Tibial nerve (tissue), 4 donors: ENCODE measurements at regions not wholly inside any gene's neighbourhood (a gene's known extent, or its start where the extent isn't known, plus 50 kb on each side); places are given as distances from the start of the nearest gene placed in this dataset.

Source experiments
- DNase-seq, 2 donors: peaks; one replicate each; pipeline ENCODE4 v3.0.0-alpha.2; 2019; ENCODE audit warnings: low spot score in 2 of 2
- H3K27ac ChIP-seq, 4 donors: fragments of 200-600 bp; sonication (generic) in 3 of 4; one replicate each; pipeline ENCODE4 v1.5.1; 2017 to 2019; ENCODE audit warnings: mild to moderate bottlenecking in 1 of 4
- H3K27me3 ChIP-seq, 2 donors: fragments of 200-600 bp; sonication (generic) in 1 of 2; one replicate each; pipeline versions ENCODE4 v1.5.1 to v1.6.0; 2017 to 2019
- H3K36me3 ChIP-seq, 3 donors: fragments of 200-600 bp; sonication (generic); one replicate each; pipeline ENCODE4 v1.5.1; 2018 to 2019
- H3K4me1 ChIP-seq, 4 donors: fragments of 200-600 bp; sonication (generic) in 3 of 4; one replicate each; pipeline ENCODE4 v1.5.1; 2017 to 2019
- H3K4me3 ChIP-seq, 4 donors: fragments of 200-600 bp; sonication (generic) in 3 of 4; one replicate each; pipeline ENCODE4 v1.5.1; 2017 to 2019; ENCODE audit warnings: mild to moderate bottlenecking in 1 of 4, moderate library complexity in 1 of 4
- H3K9me3 ChIP-seq, 4 donors: fragments of 200-600 bp; sonication (generic) in 3 of 4; one replicate each; pipeline ENCODE4 v1.5.1; 2017 to 2019
- EP300 ChIP-seq, 2 donors: sonication (generic); formaldehyde crosslinking; IDR thresholded peaks; one replicate each; pipeline ENCODE4 v1.6.1; 2017; ENCODE audit warnings: antibody characterized with exemption in 2 of 2, mild to moderate bottlenecking in 1 of 2
- POLR2A ChIP-seq, 2 donors: fragments of 450-650 bp; IDR thresholded peaks; one replicate each; pipeline ENCODE4 v1.6.1; 2017; ENCODE audit warnings: antibody characterized with exemption in 2 of 2, mild to moderate bottlenecking in 2 of 2, moderate library complexity in 2 of 2
- WGBS, 2 donors: methylation state at CpG; one replicate each; pipeline ENCODE4 v1.1.5; 2018; 5-methylcytosine and 5-hydroxymethylcytosine counted together
- TF ChIP-seq, protein P1 (sequence below), 5 experiments: fragments of 200-600 bp in 3 of 5; fragments of 450-650 bp in 2 of 5; sonication (generic) in 3 of 5; IDR thresholded peaks; one replicate each; pipeline ENCODE4 v1.5.1; 2016 to 2019; ENCODE audit warnings: antibody characterized with exemption in 5 of 5, mild to moderate bottlenecking in 3 of 5, moderate library complexity in 2 of 5

DNA sequence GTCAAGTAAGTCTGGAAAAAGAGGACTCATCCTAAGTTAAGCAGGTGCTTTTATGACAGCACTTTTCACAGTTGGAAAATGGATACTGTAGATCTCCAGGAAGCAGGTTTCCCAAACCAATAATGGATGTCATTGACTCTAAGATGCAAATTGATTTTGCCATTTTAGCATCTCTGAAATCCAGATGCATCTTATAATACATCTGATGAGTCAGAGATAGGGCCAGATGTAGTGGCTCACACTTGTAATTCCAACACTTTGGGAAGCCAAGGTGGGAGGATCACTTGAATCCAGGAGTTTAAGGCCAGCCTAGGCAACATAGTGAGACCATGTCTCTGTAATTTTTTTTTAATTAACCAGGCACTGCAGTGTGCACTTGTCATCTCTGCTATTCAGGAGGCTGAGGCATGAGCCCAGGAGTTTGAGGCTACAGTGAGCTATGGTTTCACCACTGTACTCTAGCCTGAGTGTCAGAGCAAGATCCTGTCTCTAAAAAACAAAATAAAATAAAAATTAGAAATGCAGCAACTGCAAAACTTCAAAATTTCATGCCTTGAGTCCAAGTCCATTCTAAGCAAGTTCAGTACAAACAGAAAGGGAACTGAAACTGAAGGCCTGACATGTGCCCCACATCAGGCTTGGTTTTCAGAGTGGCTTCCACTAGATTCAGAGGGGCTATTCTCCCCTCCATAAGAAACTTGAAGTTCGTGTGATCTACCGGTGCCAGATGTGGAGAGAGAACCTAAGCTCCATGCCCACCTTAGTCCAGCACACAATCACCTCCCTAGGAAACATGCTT, 267.8 kb upstream of the NCKAP5 start:
- Histone ChIP-seq H3K27ac (no peak overlapping the region), H3K27me3 (no peaks in the 10 kb centered on the region), H3K9me3 (peaks cover 0 to 3% (median 0%) of the 10 kb centered on the region in 4 donors), H3K4me3 (no peak overlapping the region), H3K4me1 (peaks cover 0 to 3% (median 0%) of the 10 kb centered on the region in 4 donors), H3K36me3 (no peaks in the 10 kb centered on the region)
- 90 to 98% methylated on average over 2 of the region's 2 CpGs for WGBS, 2 donors
- TF ChIP-seq EP300 (IDR thresholded peaks at IDR 0.05), result no peak
- TF ChIP-seq, protein P1, sequence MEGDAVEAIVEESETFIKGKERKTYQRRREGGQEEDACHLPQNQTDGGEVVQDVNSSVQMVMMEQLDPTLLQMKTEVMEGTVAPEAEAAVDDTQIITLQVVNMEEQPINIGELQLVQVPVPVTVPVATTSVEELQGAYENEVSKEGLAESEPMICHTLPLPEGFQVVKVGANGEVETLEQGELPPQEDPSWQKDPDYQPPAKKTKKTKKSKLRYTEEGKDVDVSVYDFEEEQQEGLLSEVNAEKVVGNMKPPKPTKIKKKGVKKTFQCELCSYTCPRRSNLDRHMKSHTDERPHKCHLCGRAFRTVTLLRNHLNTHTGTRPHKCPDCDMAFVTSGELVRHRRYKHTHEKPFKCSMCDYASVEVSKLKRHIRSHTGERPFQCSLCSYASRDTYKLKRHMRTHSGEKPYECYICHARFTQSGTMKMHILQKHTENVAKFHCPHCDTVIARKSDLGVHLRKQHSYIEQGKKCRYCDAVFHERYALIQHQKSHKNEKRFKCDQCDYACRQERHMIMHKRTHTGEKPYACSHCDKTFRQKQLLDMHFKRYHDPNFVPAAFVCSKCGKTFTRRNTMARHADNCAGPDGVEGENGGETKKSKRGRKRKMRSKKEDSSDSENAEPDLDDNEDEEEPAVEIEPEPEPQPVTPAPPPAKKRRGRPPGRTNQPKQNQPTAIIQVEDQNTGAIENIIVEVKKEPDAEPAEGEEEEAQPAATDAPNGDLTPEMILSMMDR (IDR thresholded peaks at IDR 0.05), result no peak
- no peak for TF ChIP-seq POLR2A (IDR thresholded peaks at IDR 0.05)
- DNase-seq, result no peak

GRCh38 chr2:133836691-133837345, 268.6 kb upstream of the NCKAP5 start:
- peaks cover 0 to 10% (median 0%) of the 10 kb centered on the region in 4 donors for H3K4me1 ChIP-seq
- no peak overlapping the region for H3K4me3 ChIP-seq
- no peak for TF ChIP-seq EP300 (IDR thresholded peaks at IDR 0.05)
- TF ChIP-seq, protein P1 (IDR thresholded peaks at IDR 0.05), result no peak
- no peak for TF ChIP-seq POLR2A (IDR thresholded peaks at IDR 0.05)
- no peaks in the 10 kb centered on the region for H3K36me3 ChIP-seq
- H3K27ac ChIP-seq, result no peak overlapping the region
- H3K27me3 ChIP-seq, result no peaks in the 10 kb centered on the region
- WGBS, 2 donors, result 90 to 91% methylated on average over 11 of the region's 11 CpGs
- peaks cover 0 to 3% (median 0%) of the 10 kb centered on the region in 4 donors for H3K9me3 ChIP-seq
- no peak for DNase-seq

DNA sequence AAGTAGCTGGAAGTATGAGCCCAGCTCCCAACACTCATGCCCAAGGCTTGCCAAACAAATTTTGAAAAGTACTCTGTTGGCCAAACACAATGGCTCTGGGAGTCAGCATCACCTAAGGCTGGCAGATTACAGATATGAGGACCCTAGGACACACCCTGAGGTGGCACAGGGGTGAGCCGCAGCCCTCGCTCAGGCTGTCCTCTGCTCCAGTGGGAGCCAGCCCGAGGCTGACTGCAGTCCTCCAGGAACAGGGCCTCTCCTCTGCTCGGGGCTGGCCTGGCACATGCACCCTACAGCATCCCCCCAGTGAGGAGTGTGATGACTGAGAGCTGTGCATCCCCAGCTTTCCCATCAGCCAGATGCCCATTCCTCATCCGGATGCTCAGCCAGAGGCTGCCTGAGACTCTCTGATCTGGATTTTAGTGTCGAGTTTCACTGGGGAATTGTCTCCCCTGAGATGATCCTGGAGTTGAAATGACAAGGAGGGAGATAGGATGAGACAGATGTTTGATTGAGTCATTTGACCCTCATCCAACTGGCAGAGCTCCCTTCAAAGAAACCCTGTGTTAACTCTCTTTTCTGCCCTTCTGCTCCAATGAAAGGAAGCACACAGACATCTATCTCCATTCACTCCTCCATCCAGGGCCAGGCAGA, 269.3 kb upstream of the NCKAP5 start:
- Histone ChIP-seq H3K9me3 (peaks cover 0 to 1% (median 0%) of the 10 kb centered on the region in 4 donors), H3K36me3 (no peaks in the 10 kb centered on the region), H3K4me1 (peaks cover 0 to 16% (median 0%) of the 10 kb centered on the region in 4 donors), H3K4me3 (no peak overlapping the region), H3K27me3 (no peaks in the 10 kb centered on the region), H3K27ac (no peak overlapping the region)
- TF ChIP-seq POLR2A (IDR thresholded peaks at IDR 0.05) (no peak), EP300 (IDR thresholded peaks at IDR 0.05) (no peak)
- TF ChIP-seq, protein P1 (IDR thresholded peaks at IDR 0.05), result no peak
- 51 to 61% methylated on average over 3 to 4 of the region's 6 CpGs for WGBS, 2 donors
- DNase-seq, result no peak

GRCh38 chr2:133838642-133839365, 270.5 kb upstream of the NCKAP5 start:
- peaks cover 0 to 23% (median 0%) of the 10 kb centered on the region in 4 donors for H3K4me1 ChIP-seq
- TF ChIP-seq EP300 (IDR thresholded peaks at IDR 0.05), result no peak
- TF ChIP-seq, protein P1 (IDR thresholded peaks at IDR 0.05), result no peak
- no peak for TF ChIP-seq POLR2A (IDR thresholded peaks at IDR 0.05)
- no peaks in the 10 kb centered on the region for H3K36me3 ChIP-seq
- no peaks in the 10 kb centered on the region for H3K27me3 ChIP-seq
- no peak for DNase-seq
- WGBS, 2 donors, result 68 to 70% methylated on average over 7 of the region's 7 CpGs
- H3K9me3 ChIP-seq, result no peaks in the 10 kb centered on the region
- no peak overlapping the region for H3K27ac ChIP-seq
- H3K4me3 ChIP-seq, result no peak overlapping the region
